ENCODE measurements at regions not wholly inside any gene's neighbourhood (a gene's known extent, or its start where the extent isn't known, plus 50 kb on each side); places are given as distances from the start of the nearest gene placed in this dataset.

DNA sequence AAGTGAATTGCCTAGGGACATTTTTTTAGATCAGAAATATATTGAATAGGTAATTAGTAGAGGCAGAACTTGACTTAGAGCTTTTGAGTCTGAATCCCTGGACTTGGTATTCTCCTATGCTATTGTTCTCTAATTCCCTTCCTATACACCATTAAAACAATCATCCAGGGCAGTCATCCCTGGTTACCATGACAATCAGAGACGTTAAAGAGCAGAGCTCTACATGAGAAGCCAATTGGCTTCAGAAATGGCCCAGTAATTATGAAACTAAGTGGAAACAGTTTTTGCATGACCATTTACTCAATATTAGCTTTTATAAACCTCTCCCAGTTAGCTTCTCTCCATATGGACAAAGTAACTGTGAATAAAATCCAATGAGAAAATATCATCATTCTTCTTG is 182.1 kb upstream of the TP63 start:
- no peak overlapping the region for H2AFZ ChIP-seq (ENCODE audit: low read depth, low read length)
- in situ Hi-C loops (cut with MboI) = no loop called here
- H3K9me1 ChIP-seq (ENCODE audit: control insufficient read depth, insufficient read depth, low read length) = no peaks in the 10 kb centered on the region
- no peak overlapping the region for H3K27ac ChIP-seq (ENCODE audit: extremely low read depth, low read depth, low read length)
- no peaks in the 10 kb centered on the region for H3K9me3 ChIP-seq (replicated peaks; ENCODE audit: control insufficient read depth, insufficient read depth, low read depth, low read length)
- H3K4me3 ChIP-seq = no peak overlapping the region
- WGBS (ENCODE audit: insufficient coverage, low coverage, missing lambda C conversion rate) = 0% methylated on average over 1 of the region's 1 CpG
- ChIA-PET POLR2A (no interaction called here), CTCF (ENCODE audit: low intra/inter-chr PET ratio) (no interaction called here)
- H3K27me3 ChIP-seq (ENCODE audit: control insufficient read depth in 2 of 2, insufficient read depth in 2 of 2, low read length in 2 of 2) = no peaks in the 10 kb centered on the region
- H3K4me2 ChIP-seq (ENCODE audit: insufficient read depth, low read length) = no peak overlapping the region
- H3K4me1 ChIP-seq (replicated peaks in 1 of 2; ENCODE audit: control insufficient read depth in 2 of 2, insufficient read depth in 2 of 2, low read length in 2 of 2) = no peaks in the 10 kb centered on the region
- ATAC-seq = no peak
- no peaks in the 10 kb centered on the region for H4K20me1 ChIP-seq (replicated peaks; ENCODE audit: control insufficient read depth, insufficient read depth, low read length)
- no peak overlapping the region for H3K9ac ChIP-seq (ENCODE audit: insufficient read depth in 1 of 2, low read depth in 2 of 2, low read length in 2 of 2)
- no peak for FAIRE-seq
- no peaks in the 10 kb centered on the region for H3K36me3 ChIP-seq (ENCODE audit: control insufficient read depth, insufficient read depth, low read length)
- BruUV-seq (replicated peaks) = no TSS peak
- H3K79me2 ChIP-seq (ENCODE audit: control insufficient read depth, insufficient read depth, low read length) = no peaks in the 10 kb centered on the region
- no peak for DNase-seq (ENCODE audit: extremely low read depth in 1 of 4, low spot score in 3 of 4)
- TF ChIP-seq NFIX (CRISPR knock-in tag; IDR thresholded peaks at IDR 0.05; ENCODE audit: low read depth) = no peak
- TF ChIP-seq, protein P1, sequence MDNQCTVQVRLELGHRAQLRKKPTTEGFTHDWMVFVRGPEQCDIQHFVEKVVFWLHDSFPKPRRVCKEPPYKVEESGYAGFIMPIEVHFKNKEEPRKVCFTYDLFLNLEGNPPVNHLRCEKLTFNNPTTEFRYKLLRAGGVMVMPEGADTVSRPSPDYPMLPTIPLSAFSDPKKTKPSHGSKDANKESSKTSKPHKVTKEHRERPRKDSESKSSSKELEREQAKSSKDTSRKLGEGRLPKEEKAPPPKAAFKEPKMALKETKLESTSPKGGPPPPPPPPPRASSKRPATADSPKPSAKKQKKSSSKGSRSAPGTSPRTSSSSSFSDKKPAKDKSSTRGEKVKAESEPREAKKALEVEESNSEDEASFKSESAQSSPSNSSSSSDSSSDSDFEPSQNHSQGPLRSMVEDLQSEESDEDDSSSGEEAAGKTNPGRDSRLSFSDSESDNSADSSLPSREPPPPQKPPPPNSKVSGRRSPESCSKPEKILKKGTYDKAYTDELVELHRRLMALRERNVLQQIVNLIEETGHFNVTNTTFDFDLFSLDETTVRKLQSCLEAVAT (IDR thresholded peaks at IDR 0.05) = no peak
- TF ChIP-seq RAD51 (IDR thresholded peaks at IDR 0.05; ENCODE audit: borderline replicate concordance, low read depth) = no peak
- no peak for TF ChIP-seq FOXA1 (IDR thresholded peaks at IDR 0.05; ENCODE audit: borderline replicate concordance)
- TF ChIP-seq ZKSCAN1 (IDR thresholded peaks at IDR 0.05; ENCODE audit: low read depth, low read length) = no peak
- intact Hi-C loops (cut with micrococcal nuclease) = no loop called here

DNA sequence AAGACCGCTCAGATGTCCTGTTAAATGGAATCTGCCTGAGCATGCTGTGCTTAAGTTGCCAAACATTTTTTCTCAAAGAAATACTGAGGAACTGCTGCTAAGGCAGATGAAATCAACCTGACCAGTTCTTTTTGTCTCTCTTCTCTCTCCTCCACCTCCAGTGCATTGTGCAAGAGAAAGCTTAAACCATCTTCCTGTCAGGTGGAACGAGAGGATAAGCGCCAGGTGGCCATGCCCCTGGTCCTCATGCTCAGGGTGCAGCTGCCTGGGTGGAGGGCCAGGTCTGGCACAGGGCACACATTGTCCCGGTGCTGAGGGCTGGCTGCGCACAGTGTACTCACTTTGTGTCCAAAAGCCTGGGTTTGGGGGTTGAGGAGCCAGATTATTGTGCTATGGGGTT is 176.2 kb upstream of the TP63 start:
- Histone ChIP-seq H3K9ac (ENCODE audit: insufficient read depth in 1 of 2, low read depth in 2 of 2, low read length in 2 of 2) (no peak overlapping the region), H3K9me1 (ENCODE audit: control insufficient read depth, insufficient read depth, low read length) (no peaks in the 10 kb centered on the region), H3K4me1 (replicated peaks in 1 of 2; ENCODE audit: control insufficient read depth in 2 of 2, insufficient read depth in 2 of 2, low read length in 2 of 2) (no peaks in the 10 kb centered on the region), H3K4me3 (no peak overlapping the region), H2AFZ (ENCODE audit: low read depth, low read length) (no peak overlapping the region), H3K79me2 (ENCODE audit: control insufficient read depth, insufficient read depth, low read length) (no peaks in the 10 kb centered on the region), H3K27ac (ENCODE audit: extremely low read depth, low read depth, low read length) (no peak overlapping the region), H3K27me3 (ENCODE audit: control insufficient read depth in 2 of 2, insufficient read depth in 2 of 2, low read length in 2 of 2) (no peaks in the 10 kb centered on the region), H3K36me3 (ENCODE audit: control insufficient read depth, insufficient read depth, low read length) (no peaks in the 10 kb centered on the region), H3K9me3 (replicated peaks; ENCODE audit: control insufficient read depth, insufficient read depth, low read depth, low read length) (no peaks in the 10 kb centered on the region), H4K20me1 (replicated peaks; ENCODE audit: control insufficient read depth, insufficient read depth, low read length) (no peaks in the 10 kb centered on the region), H3K4me2 (ENCODE audit: insufficient read depth, low read length) (no peak overlapping the region)
- CTCF ChIA-PET (ENCODE audit: low intra/inter-chr PET ratio) = no interaction called here
- in situ Hi-C loops (cut with MboI) = no loop called here
- DNase-seq (ENCODE audit: extremely low read depth in 1 of 4, low spot score in 3 of 4) (no peak), ATAC-seq (no peak), FAIRE-seq (no peak)
- 1% methylated on average over 5 of the region's 5 CpGs for WGBS (ENCODE audit: insufficient coverage, low coverage, missing lambda C conversion rate)
- POLR2A ChIA-PET = no interaction called here
- intact Hi-C loops (cut with micrococcal nuclease) = no loop called here
- BruUV-seq (replicated peaks) = no TSS peak
- TF ChIP-seq, protein P2, sequence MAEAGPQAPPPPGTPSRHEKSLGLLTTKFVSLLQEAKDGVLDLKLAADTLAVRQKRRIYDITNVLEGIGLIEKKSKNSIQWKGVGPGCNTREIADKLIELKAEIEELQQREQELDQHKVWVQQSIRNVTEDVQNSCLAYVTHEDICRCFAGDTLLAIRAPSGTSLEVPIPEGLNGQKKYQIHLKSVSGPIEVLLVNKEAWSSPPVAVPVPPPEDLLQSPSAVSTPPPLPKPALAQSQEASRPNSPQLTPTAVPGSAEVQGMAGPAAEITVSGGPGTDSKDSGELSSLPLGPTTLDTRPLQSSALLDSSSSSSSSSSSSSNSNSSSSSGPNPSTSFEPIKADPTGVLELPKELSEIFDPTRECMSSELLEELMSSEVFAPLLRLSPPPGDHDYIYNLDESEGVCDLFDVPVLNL (CRISPR knock-in tag; IDR thresholded peaks at IDR 0.05; ENCODE audit: low read depth) = no peak
- no peak for TF ChIP-seq RHOXF2B (CRISPR knock-in tag; conservative IDR thresholded peaks at IDR 0.05)
- no peak for TF ChIP-seq ARID1B (IDR thresholded peaks at IDR 0.05)
- no peak for TF ChIP-seq NCOA6 (IDR thresholded peaks at IDR 0.05)
- TF ChIP-seq RAD21 (CRISPR knock-in tag; conservative IDR thresholded peaks at IDR 0.05 in 1 of 2, IDR thresholded peaks at IDR 0.05 in 1 of 2) = no peak
- TF ChIP-seq JUND (IDR thresholded peaks at IDR 0.05; ENCODE audit: borderline replicate concordance, low read depth, low read length) = no peak
- no peak for TF ChIP-seq JUND (tag; IDR thresholded peaks at IDR 0.05; ENCODE audit: borderline replicate concordance, low read depth, low read length)

Measured in K562 (cell line).